Ishikawa (cell line): ENCODE measurements at regions not wholly inside any gene's neighbourhood (a gene's known extent, or its start where the extent isn't known, plus 50 kb on each side); places are given as distances from the start of the nearest gene placed in this dataset.

Experiments used
- CEBPB ChIP-seq: IDR thresholded peaks from 2 replicates; pipeline ENCODE4 v1.6.1; 2012
- CREB1 ChIP-seq: IDR thresholded peaks from 2 replicates; pipeline ENCODE4 v1.6.1; 2012; ENCODE audit warnings: low read depth
- EGR1 ChIP-seq: IDR thresholded peaks from 2 replicates; pipeline ENCODE4 v1.6.1; 2012
- EP300 ChIP-seq: IDR thresholded peaks from 2 replicates; pipeline ENCODE4 v1.6.1; 2012; ENCODE audit warnings: borderline replicate concordance
- FOXM1 ChIP-seq: IDR thresholded peaks from 2 replicates; pipeline ENCODE4 v1.6.1; 2012; ENCODE audit warnings: low read depth, borderline replicate concordance
- MAX ChIP-seq: IDR thresholded peaks from 2 replicates; pipeline ENCODE4 v1.6.1; 2012
- NFIC ChIP-seq: IDR thresholded peaks from 2 replicates; pipeline ENCODE4 v1.6.1; 2012
- RAD21 ChIP-seq: IDR thresholded peaks from 2 replicates; pipeline ENCODE4 v1.6.1; 2012; ENCODE audit warnings: low read depth
- REST ChIP-seq: IDR thresholded peaks from 2 replicates; pipeline ENCODE4 v1.6.1; 2012; ENCODE audit warnings: low read depth, mild to moderate bottlenecking
- TAF1 ChIP-seq: IDR thresholded peaks from 2 replicates; pipeline ENCODE4 v1.6.1; 2012; ENCODE audit warnings: low read depth, mild to moderate bottlenecking
- TCF12 ChIP-seq: IDR thresholded peaks from 2 replicates; pipeline ENCODE4 v1.6.1; 2012; ENCODE audit warnings: low read depth
- TEAD4 ChIP-seq: IDR thresholded peaks from 2 replicates; pipeline ENCODE4 v1.6.1; 2012
- USF1 ChIP-seq: IDR thresholded peaks from 2 replicates; pipeline ENCODE4 v1.6.1; 2012
- YY1 ChIP-seq: IDR thresholded peaks from 2 replicates; pipeline ENCODE4 v1.6.1; 2012; ENCODE audit warnings: low read depth
- ZBTB7A ChIP-seq: IDR thresholded peaks from 2 replicates; pipeline ENCODE4 v1.6.1; 2012; ENCODE audit warnings: low read depth

- TF ChIP-seq TEAD4 (no peak), EGR1 (no peak), ZBTB7A (no peak), CREB1 (no peak), NFIC (no peak), MAX (no peak), REST (no peak), FOXM1 (no peak), YY1 (no peak), TCF12 (no peak), EP300 (no peak), USF1 (no peak), TAF1 (no peak), RAD21 (no peak), CEBPB (no peak)
Measured at GRCh38 chr12:5305425-5305824, 126.5 kb upstream of the NTF3 start.

- TF ChIP-seq EGR1 (no peak), TAF1 (no peak), TCF12 (no peak), TEAD4 (no peak), RAD21 (no peak), NFIC (no peak), EP300 (no peak), FOXM1 (no peak), ZBTB7A (no peak), MAX (no peak), REST (no peak), USF1 (no peak), YY1 (no peak), CEBPB (no peak), CREB1 (no peak)
Measured at GRCh38 chr12:5305886-5306545, 125.9 kb upstream of the NTF3 start.

- TF ChIP-seq ZBTB7A (no peak), EGR1 (no peak), CEBPB (no peak), FOXM1 (no peak), CREB1 (no peak), RAD21 (no peak), NFIC (no peak), TAF1 (no peak), USF1 (no peak), REST (no peak), EP300 (no peak), YY1 (no peak), TCF12 (no peak), MAX (no peak), TEAD4 (no peak)
Measured at GRCh38 chr12:5307065-5307464, 124.8 kb upstream of the NTF3 start.
